Adrenal gland (tissue), 9 donors: ENCODE measurements at regions not wholly inside any gene's neighbourhood (a gene's known extent, or its start where the extent isn't known, plus 50 kb on each side); places are given as distances from the start of the nearest gene placed in this dataset.

Experiments
- DNase-seq, 7 donors: peaks; one replicate each; pipeline ENCODE4 v3.0.0-alpha.2; 2019 to 2020
- H3K27ac ChIP-seq, 5 donors: fragments of 200-600 bp; sonication (generic) in 4 of 5; 1 replicate in 3 of 5; 2 replicates in 2 of 5; pipeline versions ENCODE4 v1.5.1 to v1.8.0; 2016 to 2020; ENCODE audit warnings: mild to moderate bottlenecking in 1 of 5
- H3K27me3 ChIP-seq: fragments of 200-600 bp; 2 replicates; pipeline ENCODE4 v1.8.0; 2021
- H3K36me3 ChIP-seq, 2 donors: fragments of 200-600 bp; replicated peaks in 1 of 2; 1 replicate in 1 of 2; 2 replicates in 1 of 2; pipeline versions ENCODE4 v1.5.1 to v1.8.0; 2018 to 2022
- H3K4me1 ChIP-seq, 2 donors: fragments of 200-600 bp; replicated peaks in 1 of 2; 1 replicate in 1 of 2; 2 replicates in 1 of 2; pipeline versions ENCODE4 v1.5.1 to v1.8.0; 2018 to 2021
- H3K4me3 ChIP-seq, 4 donors: fragments of 200-600 bp; sonication (generic) in 3 of 4; one replicate each; pipeline ENCODE4 v1.5.1; 2016 to 2018
- H3K9me3 ChIP-seq, 3 donors: fragments of 200-600 bp; sonication (generic) in 1 of 3; replicated peaks in 1 of 3; 1 replicate in 2 of 3; 2 replicates in 1 of 3; pipeline versions ENCODE4 v1.5.1 to v1.8.0; 2016 to 2021
- POLR2A ChIP-seq, 2 donors: fragments of 450-650 bp; IDR thresholded peaks; one replicate each; pipeline ENCODE4 v1.6.1; 2017; ENCODE audit warnings: antibody characterized with exemption in 2 of 2, mild to moderate bottlenecking in 2 of 2, moderate library complexity in 1 of 2
- WGBS, 4 donors: extraction: QIAGEN DNeasy Blood & Tissue Kit in 2 of 4; methylation state at CpG; one replicate each; pipeline versions ENCODE4 v1.1.5 to v1.1.7; 2013 to 2017; 5-methylcytosine and 5-hydroxymethylcytosine counted together
- intact Hi-C, 2 donors: fragments of 100-400 bp; cut with DNase I; formaldehyde crosslinking; loops; one replicate each; pipeline versions ENCODE4 v1.14.1 to v1.15.0; 2022 to 2023
- TF ChIP-seq, protein P1 (sequence below), 6 experiments: fragments of 450-650 bp in 4 of 6; fragments of 200-600 bp in 2 of 6; sonication (generic) in 1 of 6; IDR thresholded peaks; 1 replicate in 5 of 6; 2 replicates in 1 of 6; pipeline versions ENCODE4 v1.5.1 to v1.8.0; 2016 to 2021; ENCODE audit warnings: antibody characterized with exemption in 6 of 6, mild to moderate bottlenecking in 2 of 6, moderate library complexity in 1 of 6
- donor health status: healthy with polysubstance abuse.
- donor health status: Bipolar disorder and iron deficiency.
- donor health status: DM: yes; HTN: yes; CAD: no.
- donor health status: DM: no; HTN: no; CAD: no.
- donor health status: DM: no; HTN: no; CAD: no.

DNA sequence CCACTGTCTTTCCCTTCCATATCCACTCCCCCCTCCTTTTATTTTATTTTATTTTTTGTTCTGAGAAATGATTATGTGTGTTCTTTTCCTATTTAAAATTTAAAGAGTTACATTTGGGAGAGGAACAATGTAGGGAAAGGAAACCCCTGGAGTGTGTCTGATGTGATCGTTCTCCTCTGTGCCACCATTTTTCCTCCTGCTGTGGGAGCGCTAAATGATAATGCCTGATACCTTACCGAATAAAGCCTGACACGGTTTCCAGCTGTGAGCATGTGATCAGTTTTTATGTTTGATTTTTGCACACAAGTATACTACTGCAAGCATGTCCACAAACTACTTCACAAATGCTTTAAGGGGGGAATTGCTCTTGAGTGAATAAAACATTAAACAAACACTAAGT is 317.8 kb upstream of the FANCL start:
- intact Hi-C loops: no loop called here
- DNase-seq: no peak
- Histone ChIP-seq H3K27me3 (no peaks in the 10 kb centered on the region), H3K9me3 (no peaks in the 10 kb centered on the region), H3K27ac (no peak overlapping the region), H3K4me1 (no peaks in the 10 kb centered on the region), H3K36me3 (no peaks in the 10 kb centered on the region), H3K4me3 (no peak overlapping the region)
- 70 to 76% (median 70%) methylated on average over 4 of the region's 4 CpGs for WGBS, 4 donors
- no peak for TF ChIP-seq POLR2A (IDR thresholded peaks at IDR 0.05)
- TF ChIP-seq, protein P1, sequence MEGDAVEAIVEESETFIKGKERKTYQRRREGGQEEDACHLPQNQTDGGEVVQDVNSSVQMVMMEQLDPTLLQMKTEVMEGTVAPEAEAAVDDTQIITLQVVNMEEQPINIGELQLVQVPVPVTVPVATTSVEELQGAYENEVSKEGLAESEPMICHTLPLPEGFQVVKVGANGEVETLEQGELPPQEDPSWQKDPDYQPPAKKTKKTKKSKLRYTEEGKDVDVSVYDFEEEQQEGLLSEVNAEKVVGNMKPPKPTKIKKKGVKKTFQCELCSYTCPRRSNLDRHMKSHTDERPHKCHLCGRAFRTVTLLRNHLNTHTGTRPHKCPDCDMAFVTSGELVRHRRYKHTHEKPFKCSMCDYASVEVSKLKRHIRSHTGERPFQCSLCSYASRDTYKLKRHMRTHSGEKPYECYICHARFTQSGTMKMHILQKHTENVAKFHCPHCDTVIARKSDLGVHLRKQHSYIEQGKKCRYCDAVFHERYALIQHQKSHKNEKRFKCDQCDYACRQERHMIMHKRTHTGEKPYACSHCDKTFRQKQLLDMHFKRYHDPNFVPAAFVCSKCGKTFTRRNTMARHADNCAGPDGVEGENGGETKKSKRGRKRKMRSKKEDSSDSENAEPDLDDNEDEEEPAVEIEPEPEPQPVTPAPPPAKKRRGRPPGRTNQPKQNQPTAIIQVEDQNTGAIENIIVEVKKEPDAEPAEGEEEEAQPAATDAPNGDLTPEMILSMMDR (IDR thresholded peaks at IDR 0.05): no peak

GRCh38 chr2:58557176-58557575 is 316.1 kb upstream of the FANCL start:
- no peak for DNase-seq
- Histone ChIP-seq H3K36me3 (no peaks in the 10 kb centered on the region), H3K4me1 (no peaks in the 10 kb centered on the region), H3K4me3 (no peak overlapping the region), H3K27ac (no peak overlapping the region), H3K27me3 (no peaks in the 10 kb centered on the region), H3K9me3 (no peaks in the 10 kb centered on the region)
- intact Hi-C loops: no loop called here
- TF ChIP-seq, protein P1 (IDR thresholded peaks at IDR 0.05): no peak
- TF ChIP-seq POLR2A (IDR thresholded peaks at IDR 0.05): no peak
- 95 to 100% (median 97%) methylated on average over 6 of the region's 6 CpGs for WGBS, 4 donors

DNA sequence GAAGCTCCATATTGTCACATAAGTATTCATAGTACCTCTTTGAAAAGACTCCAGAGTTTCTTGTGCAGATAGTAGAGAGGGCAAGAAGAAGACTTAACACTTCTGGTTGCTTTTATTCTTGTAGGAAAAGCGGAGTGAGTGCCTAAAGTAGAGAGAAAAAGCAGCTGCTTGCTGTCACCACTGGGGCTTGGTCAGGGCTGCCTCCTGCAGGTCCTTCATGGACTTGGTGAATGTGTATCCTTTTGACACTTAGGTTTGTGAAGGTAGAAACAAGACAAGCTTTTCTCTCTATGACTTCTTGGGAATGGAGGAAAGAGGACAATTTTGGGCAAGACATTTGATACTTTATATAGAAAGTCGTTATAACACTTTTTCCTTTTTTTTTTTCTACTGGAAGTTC is 312.8 kb upstream of the FANCL start:
- Histone ChIP-seq H3K36me3 (no peaks in the 10 kb centered on the region), H3K27me3 (no peaks in the 10 kb centered on the region), H3K4me1 (no peaks in the 10 kb centered on the region), H3K9me3 (no peaks in the 10 kb centered on the region), H3K4me3 (no peak overlapping the region), H3K27ac (no peak overlapping the region)
- TF ChIP-seq POLR2A (IDR thresholded peaks at IDR 0.05): no peak
- TF ChIP-seq, protein P1 (IDR thresholded peaks at IDR 0.05): no peak
- WGBS, 4 donors: 57 to 76% (median 73%) methylated on average over 2 of the region's 2 CpGs
- DNase-seq: no peak
- intact Hi-C loops: no loop called here

GRCh38 chr2:58553522-58553921 is 312.4 kb upstream of the FANCL start:
- 69 to 98% (median 87%) methylated on average over 1 of the region's 1 CpG for WGBS, 4 donors
- Histone ChIP-seq H3K27me3 (no peaks in the 10 kb centered on the region), H3K4me1 (no peaks in the 10 kb centered on the region), H3K36me3 (no peaks in the 10 kb centered on the region), H3K9me3 (no peaks in the 10 kb centered on the region), H3K27ac (no peak overlapping the region), H3K4me3 (no peak overlapping the region)
- DNase-seq: no peak
- intact Hi-C loops: no loop called here
- TF ChIP-seq, protein P1 (IDR thresholded peaks at IDR 0.05): no peak
- TF ChIP-seq POLR2A (IDR thresholded peaks at IDR 0.05): no peak
